Left renal pelvis (tissue), 4 donors: ENCODE measurements at regions not wholly inside any gene's neighbourhood (a gene's known extent, or its start where the extent isn't known, plus 50 kb on each side); places are given as distances from the start of the nearest gene placed in this dataset.

Source experiments
- DNase-seq, 4 donors: peaks; one replicate each; pipeline ENCODE4 v3.0.0-alpha.2; 2013; ENCODE audit warnings: low read depth in 4 of 4, low spot score in 3 of 4

DNA sequence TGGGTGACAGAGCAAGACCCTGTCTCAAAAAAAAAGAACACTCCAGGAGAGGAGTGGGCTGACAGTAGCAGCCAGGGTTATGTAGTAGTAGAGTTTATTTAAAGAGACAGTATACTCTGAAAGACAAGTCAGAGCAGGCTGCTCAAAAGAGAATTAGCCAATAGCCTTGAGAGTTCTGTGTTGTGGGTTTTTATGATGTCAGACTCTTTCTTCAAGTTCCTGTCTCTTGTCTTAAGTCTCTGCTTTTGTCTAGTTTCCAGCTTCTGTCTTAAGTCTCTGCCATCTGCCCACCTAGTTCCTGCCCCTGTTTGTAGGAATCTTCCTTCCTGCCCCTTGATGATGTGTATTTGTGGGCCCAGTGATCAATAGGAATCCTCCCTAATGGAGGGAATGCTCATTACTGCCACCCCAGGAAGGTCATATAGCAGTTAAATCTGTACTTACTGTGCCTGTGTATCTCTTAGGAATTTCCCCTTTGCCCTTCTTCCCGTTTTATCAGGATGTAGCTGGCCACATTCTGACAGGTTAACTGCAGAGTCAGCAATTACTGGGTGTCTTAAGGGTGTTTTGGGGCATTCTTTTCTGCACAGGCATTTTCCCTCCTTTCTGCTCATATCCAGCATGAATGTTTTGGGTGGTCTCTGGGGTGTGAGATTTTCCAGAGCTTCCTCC is 580.5 kb upstream of the SGCD start:
- no peak for DNase-seq

GRCh38 chr5:155750101-155750500 is 576.9 kb upstream of the SGCD start:
- no peak for DNase-seq

DNA sequence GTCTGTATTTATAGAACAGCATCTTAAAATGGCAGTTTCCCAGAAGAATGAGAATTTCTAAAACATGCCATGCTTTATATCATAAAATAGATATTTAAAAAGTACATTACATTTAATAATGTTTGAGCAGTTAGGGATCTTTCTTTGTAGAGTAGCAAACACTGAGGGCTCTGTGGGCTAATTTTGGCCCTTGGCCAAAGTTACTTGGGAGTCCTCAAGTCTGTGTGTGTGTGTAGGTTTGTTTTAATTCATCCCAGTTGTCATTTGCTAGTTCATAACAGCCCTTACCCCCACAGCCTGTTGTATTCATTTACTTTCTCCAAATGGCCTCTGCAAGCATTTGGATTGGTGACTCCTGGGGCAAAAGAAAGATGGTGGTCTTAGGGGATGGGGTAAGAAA is 576.4 kb upstream of the SGCD start:
- DNase-seq, result no peak

DNA sequence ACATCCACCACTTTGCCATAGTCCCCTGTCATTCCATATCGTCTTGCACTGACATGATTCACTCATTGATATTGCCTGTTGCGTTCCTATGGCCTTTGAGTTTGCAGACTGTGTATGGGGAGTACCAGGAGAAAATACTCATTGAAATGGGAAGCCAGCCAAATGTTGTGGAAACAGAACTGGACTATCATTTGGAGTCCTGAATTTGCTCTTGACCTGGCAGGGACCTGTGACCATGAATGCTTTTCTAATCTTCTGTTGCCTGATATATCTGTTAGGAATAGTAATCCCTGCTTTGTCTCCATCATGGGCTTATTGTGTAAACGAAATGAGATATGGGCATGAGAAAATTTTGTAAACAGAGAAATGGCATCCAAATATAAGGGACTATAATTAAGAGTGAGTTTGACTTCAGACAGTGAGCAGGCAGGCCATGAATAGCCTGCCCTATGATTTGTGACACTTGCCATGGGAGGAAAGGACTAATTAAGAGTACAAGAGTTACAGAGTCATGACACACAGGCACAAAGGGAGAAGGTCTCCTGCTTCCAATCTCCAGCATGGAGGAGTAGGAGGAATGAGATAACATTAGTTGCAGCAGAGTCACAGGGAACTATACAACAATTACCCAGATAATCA is 572.9 kb upstream of the SGCD start:
- no peak for DNase-seq

DNA sequence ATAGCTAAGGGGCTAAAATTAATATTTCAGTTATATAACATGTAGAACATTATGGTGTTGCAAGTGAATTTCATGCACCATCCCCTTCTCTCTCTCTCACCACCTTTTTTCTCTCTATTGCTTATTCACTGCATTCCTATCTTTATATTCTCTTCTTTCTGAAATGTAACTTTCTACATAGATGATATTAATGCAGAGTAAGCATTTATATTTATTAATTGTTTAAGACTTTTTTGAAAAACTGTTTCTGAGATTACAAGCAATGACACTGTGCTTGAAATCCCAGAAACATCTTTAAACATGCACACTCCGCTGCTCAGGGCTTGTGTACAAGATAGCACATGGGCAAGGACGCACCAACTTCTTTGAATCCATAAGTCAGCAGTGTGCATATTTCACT is 567.7 kb upstream of the SGCD start:
- no peak for DNase-seq

DNA sequence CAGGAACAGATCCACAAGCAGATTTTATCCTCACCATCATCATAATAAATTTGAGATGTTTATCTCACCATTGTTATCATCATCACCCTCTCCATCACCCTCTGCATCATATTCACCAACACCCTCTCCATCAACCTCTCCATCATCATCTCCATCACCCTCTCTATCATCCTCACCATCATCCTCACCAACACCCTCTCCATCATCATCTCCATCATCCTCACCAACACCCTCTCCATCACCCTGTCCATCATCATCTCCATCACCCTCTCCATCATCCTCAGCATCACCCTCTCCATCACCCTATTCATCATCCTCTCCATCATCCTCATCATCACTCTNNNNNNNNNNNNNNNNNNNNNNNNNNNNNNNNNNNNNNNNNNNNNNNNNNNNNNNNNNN is 567.0 kb upstream of the SGCD start:
- DNase-seq, result no peak

GRCh38 chr5:155761502-155761901 is 565.5 kb upstream of the SGCD start:
- DNase-seq, result no peak

GRCh38 chr5:155765715-155766114 is 561.2 kb upstream of the SGCD start:
- DNase-seq, result no peak

DNA sequence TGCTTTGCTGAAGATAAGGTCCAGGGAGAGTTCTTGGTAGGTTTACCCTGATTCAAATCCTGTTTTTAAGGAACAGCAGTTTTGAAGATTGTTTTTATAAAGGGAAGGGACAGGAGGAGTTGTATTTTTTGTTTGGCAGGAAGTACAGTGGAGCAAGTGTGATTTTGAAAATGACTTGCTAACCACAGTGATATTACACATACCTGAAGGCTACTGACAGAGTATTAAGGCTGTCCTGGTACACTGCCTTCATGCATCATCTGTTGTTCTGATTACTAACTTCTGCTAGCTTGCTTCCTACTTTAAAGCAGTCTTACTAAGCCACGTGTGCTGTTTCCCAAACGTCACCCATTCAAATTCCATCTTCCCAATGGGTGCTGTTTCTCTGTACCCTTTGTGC is 559.5 kb upstream of the SGCD start:
- no peak for DNase-seq

- DNase-seq, result no peak
These were observed 558.6 kb upstream of the SGCD start for GRCh38 chr5:155768332-155768731.

DNA sequence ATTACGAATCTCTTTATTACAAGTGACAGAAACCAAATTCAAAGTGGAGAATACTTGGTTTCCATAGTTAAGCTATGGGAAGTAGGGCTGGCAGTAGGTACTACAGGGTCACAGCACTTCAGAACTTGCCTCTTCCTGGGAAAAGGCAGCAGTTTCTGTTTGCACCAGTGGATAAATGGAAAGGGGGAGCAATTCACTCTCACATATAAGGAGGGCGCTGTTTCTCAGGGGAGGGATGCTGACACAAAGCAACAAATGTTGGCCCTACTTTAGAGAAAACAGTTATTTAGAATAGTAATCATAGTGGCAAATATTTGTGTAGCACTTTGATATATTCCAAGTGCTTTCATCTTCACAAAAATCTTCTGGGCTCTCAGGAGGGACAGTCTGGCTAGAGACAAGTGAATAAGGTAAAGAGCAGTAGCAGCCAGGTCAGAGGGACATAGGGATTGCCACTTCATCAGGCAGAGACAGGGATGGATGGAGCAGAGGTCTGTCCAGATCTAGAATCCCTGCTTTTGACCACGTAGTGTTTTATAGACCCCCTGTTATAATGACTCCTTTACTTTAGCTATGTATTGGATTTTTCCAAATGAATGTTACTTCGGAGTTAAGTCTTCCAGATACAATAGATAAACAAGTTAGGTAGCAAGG is 554.8 kb upstream of the SGCD start:
- no peak for DNase-seq

- DNase-seq, result no peak
These were observed 553.3 kb upstream of the SGCD start for GRCh38 chr5:155773680-155774079.

DNA sequence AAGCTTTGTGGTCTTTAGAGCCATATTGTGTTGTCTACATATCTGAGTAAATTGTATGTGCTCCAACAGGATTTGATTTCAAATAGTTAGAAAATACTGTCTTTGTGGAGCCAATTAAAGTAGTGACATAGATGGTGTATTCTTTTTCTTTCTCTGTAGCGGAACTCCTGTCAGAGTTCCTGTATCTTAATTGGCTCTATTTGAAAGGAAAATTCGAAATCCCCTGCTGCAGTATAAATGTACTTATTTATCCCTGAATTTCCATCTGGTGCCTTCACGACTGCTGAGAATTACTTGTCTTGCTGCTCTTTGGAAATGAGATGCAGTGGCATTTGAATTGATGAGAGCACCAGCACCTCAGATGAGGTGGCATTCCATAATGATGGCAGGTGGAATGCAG is 546.7 kb upstream of the SGCD start:
- no peak for DNase-seq

GRCh38 chr5:155783246-155783645 is 543.7 kb upstream of the SGCD start:
- no peak for DNase-seq

DNA sequence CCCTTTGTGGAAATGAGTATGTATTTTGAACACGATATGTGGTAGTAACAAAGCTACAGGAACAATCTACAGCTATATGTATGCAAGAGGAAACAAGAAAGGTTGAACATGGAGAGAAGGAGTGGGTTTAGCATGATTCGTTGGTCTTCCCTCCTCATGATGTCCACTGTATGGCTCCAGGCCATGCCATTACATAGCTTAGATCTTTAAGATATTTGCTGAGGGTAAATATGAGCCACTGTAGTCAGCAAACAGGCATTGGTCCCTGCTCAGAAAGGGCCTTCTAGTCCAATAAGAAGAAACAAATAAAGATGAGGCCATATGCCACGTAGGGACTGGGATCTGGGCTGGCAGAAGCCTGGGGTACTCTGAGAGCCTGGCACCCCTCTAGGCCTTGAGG is 543.2 kb upstream of the SGCD start:
- DNase-seq, result no peak

DNA sequence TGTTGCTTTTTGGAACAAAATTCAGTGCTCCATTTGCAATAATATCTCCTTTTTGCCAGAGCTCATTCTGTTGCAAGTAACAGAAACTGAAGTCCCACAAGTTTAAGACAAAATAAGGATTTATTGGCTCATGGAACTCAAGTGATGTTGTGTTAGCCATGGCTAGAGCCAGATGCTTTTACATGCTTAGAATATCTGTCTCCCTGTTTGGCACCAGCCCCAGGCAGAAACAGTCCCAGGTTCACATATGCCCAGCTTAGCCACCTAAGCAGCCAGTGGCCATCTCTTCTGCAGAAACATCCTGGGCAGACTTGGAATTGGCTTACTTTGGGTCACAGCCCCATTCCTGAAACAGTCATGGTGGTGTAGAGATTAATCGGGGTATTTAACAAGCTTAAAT is 540.9 kb upstream of the SGCD start:
- no peak for DNase-seq

DNA sequence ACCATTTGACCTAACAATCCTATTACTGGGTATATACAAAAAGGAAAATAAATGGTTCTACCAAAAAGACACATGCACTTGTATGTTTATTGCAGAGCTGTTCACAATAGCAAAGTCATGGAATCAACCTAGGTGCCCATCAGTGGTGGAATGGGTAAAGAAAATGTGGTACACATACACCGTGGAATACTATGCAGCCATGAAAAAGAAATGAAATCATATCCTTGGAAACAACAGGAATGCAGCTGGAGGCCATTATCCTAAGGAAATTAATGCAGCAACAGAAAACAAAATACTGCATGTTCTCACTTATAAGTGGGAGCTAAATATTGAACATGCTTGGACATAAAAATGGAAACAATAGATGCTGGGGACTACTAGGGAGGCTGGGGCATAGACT is 534.1 kb upstream of the SGCD start:
- DNase-seq, result no peak

- no peak for DNase-seq
These were observed 532.2 kb upstream of the SGCD start for GRCh38 chr5:155794795-155795194.

GRCh38 chr5:155799308-155799707 is 527.7 kb upstream of the SGCD start:
- DNase-seq, result no peak

DNA sequence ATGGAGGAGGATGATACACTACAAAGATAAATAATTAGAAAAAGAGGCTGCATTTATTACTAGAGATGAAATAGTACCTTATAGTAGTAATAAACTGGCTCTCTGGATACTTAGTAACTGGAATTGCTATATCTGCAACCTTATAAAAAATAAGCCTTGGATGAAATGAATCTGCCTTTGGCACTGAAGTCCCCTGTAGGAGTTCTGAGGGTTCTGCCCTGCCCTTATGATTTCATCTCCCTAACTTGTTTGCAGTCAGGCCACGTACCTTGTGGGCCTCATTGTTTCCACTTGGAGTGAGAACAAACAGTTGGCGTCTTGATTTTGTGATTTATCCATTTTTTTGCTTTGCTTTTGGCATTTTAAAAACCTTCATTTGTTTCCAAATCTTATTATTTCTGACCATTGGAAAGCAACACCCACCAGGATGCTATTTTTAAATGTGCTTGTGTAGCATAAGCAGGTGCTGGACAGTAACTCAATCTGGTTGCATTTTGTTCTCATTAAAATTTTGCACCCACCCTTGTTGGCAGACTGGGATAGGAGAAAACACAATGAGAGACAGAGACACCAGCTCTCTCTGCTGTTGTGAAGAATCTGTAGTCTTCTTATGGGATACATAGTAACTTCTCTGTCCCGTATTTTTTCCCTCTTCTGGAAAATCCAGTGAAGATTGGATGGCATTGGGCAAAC is 518.9 kb upstream of the SGCD start:
- DNase-seq, result no peak

- DNase-seq, result no peak
These were observed 511.7 kb upstream of the SGCD start for GRCh38 chr5:155815248-155815647.

DNA sequence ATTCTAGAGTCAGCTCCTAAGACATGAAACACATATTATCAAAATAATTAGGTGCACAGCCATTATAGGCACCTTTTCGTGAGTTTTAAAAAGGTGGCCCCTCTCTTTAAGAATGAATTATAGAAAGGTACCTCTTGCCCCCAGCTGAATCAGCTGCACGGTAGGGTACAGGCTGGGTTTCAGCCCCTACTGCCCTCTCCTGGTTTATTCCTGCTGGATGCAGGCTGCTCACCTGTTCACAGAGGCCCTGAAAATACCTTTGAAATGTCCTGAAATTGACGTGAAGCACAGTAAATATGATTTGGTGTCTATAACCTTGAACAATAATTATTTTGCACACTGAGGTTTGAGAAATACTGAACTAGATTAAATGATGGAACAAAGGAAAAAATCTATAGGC is 504.8 kb upstream of the SGCD start:
- no peak for DNase-seq
